CD4-positive, alpha-beta T cell treated with Interferon alpha-2 for 1 hour (primary cell): ENCODE measurements at regions not wholly inside any gene's neighbourhood (a gene's known extent, or its start where the extent isn't known, plus 50 kb on each side); places are given as distances from the start of the nearest gene placed in this dataset.
A peak's percentile ranks its signal among the peaks of the same experiment; 100 is the strongest.
"Not testable (repeated sequence)": the region's sequence is repeated elsewhere in the genome, so short reads cannot be mapped to it uniquely, and the experiment has no call there.

ENCODE experiments used
- DNase-seq, 2 donors: peaks; one replicate each; pipeline ENCODE4 v3.0.0-alpha.2; 2020 to 2022

- DNase-seq, result not testable (repeated sequence)
These were observed 116.2 kb downstream of the ADRA2C start for GRCh38 chr4:3882316-3882885.

GRCh38 chr4:3884261-3884660, 118.1 kb downstream of the ADRA2C start:
- DNase-seq, result not testable (repeated sequence)

GRCh38 chr4:3893590-3893989, 127.4 kb downstream of the ADRA2C start:
- peak in 1 of 2 donors; percentile 14 for DNase-seq

- not testable (repeated sequence) for DNase-seq
These were observed 128.1 kb downstream of the ADRA2C start for GRCh38 chr4:3894086-3894959.

- DNase-seq, result no peak
These were observed 130.3 kb downstream of the ADRA2C start for GRCh38 chr4:3896441-3896840.

- DNase-seq, result not testable (repeated sequence)
These were observed 130.8 kb downstream of the ADRA2C start for GRCh38 chr4:3896871-3897578.

DNA sequence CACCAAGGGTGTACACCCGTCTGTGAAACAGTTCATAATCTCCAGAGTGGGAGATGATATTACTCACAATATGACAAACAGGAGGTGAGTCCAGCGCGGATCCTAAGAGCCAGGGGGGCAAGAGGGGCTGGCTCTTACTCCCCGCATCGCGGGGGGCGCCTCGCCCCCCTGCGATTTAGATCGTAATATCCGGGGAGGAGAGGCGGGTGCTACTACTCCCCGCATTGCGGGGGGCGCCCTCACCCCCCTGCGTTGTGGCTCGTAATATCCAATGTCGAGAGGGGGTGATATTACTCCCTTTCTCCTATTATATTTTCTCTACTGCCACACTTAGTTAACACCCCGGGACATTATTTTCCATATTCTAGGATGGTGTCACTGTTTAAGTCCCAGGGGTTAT, 131.9 kb downstream of the ADRA2C start:
- DNase-seq, result no peak

DNA sequence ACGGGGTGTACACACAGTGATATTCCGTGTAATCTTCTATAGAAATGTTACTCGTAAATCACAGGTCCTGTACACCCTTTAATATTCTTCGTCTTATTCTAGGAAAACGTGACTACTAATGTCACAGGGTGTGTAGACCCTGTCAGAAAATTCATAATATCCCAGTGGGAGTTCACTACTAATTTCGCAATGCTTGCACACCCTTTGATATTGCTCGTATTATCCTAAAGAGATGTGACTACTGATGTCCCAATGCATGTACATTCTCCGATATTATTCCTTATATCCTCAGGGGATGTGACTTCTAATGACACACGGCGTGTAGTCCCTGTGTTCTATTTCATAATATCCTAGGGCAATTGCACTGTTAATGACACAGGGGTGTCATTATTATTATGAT, 132.7 kb downstream of the ADRA2C start:
- DNase-seq, result not testable (repeated sequence)

DNA sequence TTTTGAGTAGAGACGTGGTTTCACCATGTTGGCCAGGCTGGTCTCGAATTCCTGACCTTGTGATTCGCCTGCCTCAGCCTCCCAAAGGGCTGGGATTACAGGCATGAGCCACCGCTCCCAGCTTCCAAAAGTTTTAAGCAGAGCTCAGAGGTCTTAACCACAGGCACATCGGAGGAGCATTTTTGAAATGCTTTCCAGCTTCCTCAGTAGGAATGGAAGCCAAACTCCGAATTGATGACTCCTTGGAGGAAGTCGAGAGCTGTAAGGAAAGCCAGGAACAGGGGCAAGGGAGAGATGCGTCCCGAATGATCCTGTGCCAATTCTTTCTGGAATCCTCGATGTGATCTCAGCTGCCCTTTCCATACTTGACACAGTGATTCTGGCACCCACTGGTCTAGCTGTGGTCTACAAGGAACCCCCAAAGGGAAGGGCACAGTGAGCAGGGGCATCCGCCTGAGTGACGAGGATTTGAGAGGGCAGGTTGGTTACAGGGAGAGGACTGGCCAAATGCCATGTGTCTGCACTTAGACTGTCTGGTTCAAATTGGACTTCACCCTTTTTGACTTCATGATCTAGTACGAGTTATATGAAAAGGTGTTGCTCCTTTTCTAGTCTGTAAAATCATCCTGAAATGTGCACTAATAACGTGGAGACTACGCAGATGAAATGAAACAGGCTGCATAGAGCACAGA, 138.2 kb downstream of the ADRA2C start:
- DNase-seq, result not testable (repeated sequence)

- DNase-seq, result not testable (repeated sequence)
These were observed 143.4 kb downstream of the ADRA2C start for GRCh38 chr4:3909616-3910015.

DNA sequence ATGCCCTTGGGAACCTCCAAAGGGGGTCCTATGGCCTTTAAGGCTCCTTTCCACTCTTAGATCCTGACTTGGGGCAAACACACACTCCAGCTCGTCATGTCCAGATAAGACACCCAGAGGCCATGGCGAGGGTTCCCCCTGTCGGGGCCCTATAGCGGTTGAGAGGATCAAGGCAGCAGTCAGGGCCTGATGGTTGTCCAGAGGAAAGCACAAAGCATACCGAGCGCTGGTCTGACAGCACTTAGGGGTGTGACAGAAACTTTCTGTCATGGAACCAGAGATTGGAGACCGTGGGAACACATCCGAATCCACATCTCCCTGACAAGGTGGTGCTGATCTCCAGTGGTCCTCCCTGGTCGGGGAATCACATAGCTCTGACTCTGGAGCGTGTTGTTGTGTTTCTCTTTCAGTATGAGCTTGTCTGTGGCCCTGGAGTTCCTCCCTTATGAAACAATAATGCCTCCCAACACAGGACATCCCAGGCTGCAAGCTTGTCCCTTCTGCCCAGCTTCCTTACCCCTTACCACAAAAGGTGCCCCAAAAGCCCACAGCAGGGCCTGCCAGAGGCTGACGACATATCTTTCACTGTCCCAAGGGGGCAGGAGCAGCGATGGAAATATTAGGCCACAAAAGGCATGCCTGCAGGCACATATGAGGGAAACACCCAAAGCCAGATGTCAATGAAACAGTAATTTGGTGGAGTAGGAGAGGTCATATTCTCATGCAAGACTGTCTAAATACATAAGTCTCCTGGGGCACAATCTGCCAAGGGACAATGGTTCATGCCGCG, 144.2 kb downstream of the ADRA2C start:
- not testable (repeated sequence) for DNase-seq

DNA sequence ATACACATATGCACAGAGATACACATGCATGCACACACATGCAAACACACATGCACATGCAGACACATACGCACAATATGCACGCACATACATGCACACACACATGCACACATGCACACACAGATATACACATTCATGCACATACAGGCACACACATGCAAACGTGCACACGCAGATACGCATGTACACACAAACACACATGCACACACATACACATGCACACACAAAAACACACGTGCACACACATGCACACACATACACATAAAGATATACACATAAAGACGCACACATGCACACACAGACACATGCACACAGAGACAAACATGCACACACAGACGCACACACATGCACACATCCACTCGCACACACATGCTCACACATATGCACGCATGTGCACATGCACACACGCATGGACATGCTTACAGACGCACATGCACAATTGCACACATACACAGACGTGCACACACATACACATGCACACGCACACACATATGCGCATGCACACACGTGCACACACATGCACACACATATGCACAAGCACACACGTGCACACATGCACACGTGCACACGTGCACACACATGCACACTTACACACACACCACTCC, 145.2 kb downstream of the ADRA2C start:
- DNase-seq, result no peak

- DNase-seq, result not testable (repeated sequence)
These were observed 148.3 kb downstream of the ADRA2C start for GRCh38 chr4:3914511-3914910.

GRCh38 chr4:3919509-3919908, 153.3 kb downstream of the ADRA2C start:
- DNase-seq, result not testable (repeated sequence)

GRCh38 chr4:3921902-3922301, 155.7 kb downstream of the ADRA2C start:
- DNase-seq, result not testable (repeated sequence)

GRCh38 chr4:3925841-3926240, 159.7 kb downstream of the ADRA2C start:
- DNase-seq, result not testable (repeated sequence)

DNA sequence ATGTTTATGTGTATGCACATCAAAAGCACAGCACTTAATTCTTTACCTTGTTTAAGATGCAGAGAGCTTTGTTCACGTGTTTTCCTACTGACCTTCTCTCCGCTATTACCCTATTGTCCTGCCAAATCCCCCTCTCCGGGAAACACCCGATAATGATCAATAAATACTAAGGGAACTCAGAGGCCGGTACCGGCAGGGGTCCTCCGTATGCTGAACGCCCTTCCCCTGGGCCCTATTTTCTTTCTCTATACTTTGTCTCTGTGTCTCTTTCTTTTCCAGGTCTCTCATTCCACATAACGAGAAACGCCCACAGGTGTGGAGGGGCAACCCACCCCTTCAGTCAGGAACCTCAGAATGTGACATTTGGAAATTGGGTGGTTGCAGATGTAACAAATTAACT, 160.1 kb downstream of the ADRA2C start:
- not testable (repeated sequence) for DNase-seq

DNA sequence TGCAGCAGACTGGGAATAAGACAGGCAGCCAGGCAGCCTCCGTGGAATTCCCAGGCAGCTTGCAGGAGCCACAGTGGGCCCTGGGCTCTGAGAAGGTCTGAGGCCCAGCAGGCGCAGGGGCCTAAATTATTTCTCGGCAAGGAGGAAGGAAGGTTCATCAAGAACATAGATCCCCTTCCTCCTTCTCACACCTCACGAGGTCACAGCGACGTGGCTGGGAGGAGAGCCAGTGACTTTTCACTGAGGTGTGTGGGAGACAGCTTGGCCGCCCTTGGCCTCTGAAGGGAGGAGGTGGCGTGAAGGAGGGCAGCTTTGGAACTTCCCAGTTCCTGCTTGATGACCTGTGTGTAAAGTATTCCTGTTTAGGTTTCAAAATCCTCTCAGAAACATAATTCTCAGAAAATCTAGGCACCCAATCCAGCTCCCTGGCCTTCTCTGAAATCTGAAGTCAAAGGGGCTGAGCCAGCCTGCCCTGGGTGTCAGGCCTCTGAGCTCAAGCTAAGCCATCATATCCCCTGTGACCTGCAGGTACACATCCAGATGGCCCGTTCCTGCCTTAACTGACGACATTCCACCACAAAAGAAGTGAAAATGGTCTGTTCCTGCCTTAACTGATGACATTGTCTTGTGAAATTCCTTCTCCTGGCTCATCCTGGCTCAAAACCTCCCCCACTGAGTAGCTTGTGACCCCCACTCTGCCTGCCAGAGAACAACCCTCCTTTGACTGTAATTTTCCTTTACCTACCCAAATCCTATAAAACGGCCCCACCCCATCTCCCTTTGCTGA, 161.0 kb downstream of the ADRA2C start:
- DNase-seq, result not testable (repeated sequence)

DNA sequence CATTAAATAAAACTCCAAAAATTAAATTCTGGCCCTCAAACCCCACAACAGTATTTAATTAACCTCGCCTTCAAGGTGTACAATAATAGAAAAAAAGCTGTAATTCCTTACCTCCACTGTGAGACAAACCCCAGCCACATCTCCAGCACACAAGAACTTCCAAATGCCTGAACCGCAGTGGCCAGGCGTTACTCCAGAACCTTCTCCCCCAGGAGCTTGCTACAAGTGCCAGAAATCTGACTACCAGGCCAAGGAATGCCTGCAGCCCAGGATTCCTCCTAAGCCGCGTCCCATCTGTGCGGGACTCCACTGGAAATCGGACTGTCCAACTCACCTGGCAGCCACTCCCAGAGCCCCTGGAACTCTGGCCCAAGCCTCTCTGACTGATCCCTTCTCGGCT, 163.2 kb downstream of the ADRA2C start:
- DNase-seq, result not testable (repeated sequence)

GRCh38 chr4:3932734-3933133, 166.5 kb downstream of the ADRA2C start:
- not testable (repeated sequence) for DNase-seq

- DNase-seq, result not testable (repeated sequence)
These were observed 169.2 kb downstream of the ADRA2C start for GRCh38 chr4:3935406-3935805.
